ENCODE measurements at regions not wholly inside any gene's neighbourhood (a gene's known extent, or its start where the extent isn't known, plus 50 kb on each side); places are given as distances from the start of the nearest gene placed in this dataset.

GRCh38 chr2:71893646-71894045 is 254.0 kb downstream of the CYP26B1 start:
- TF ChIP-seq CTCF (IDR thresholded peaks at IDR 0.05; ENCODE audit: low read depth, low read length), result no peak
- H3K27me3 ChIP-seq (ENCODE audit: control insufficient read depth, insufficient read depth, low read length), result peaks cover 33% of the 10 kb centered on the region
- ChIA-PET CTCF (interaction anchor here (2.6 kb wide), 1 partner anchor 31 kb away, joined by 6 read pairs; no protein-coding TSS in a partner anchor), POLR2A (interaction anchor here (0.6 kb wide), 1 partner anchor 255 kb away, joined by 5 read pairs; no protein-coding TSS in a partner anchor)
- H3K9me3 ChIP-seq (ENCODE audit: control insufficient read depth, insufficient read depth, low read length), result peaks cover 5% of the 10 kb centered on the region
- DNase-seq (ENCODE audit: low read depth, low spot score), result no peak
- H3K4me3 ChIP-seq (ENCODE audit: low read depth, low read length), result no peak overlapping the region
- H3K27ac ChIP-seq (ENCODE audit: low read depth, low read length), result no peak overlapping the region

- H3K9me3 ChIP-seq (ENCODE audit: control insufficient read depth, insufficient read depth, low read length), result peaks cover 5% of the 10 kb centered on the region
- peaks cover 31% of the 10 kb centered on the region for H3K27me3 ChIP-seq (ENCODE audit: control insufficient read depth, insufficient read depth, low read length)
- H3K4me3 ChIP-seq (ENCODE audit: low read depth, low read length), result no peak overlapping the region
- POLR2A ChIA-PET, result no interaction called here
- no peak for TF ChIP-seq CTCF (IDR thresholded peaks at IDR 0.05; ENCODE audit: low read depth, low read length)
- CTCF ChIA-PET, result interaction anchor here (2.6 kb wide), 1 partner anchor 31 kb away, joined by 6 read pairs; no protein-coding TSS in a partner anchor
- H3K27ac ChIP-seq (ENCODE audit: low read depth, low read length), result no peak overlapping the region
- no peak for DNase-seq (ENCODE audit: low read depth, low spot score)
These were observed 254.8 kb downstream of the CYP26B1 start for GRCh38 chr2:71892896-71893295.

- ChIA-PET CTCF (interaction anchor here (2.6 kb wide), 1 partner anchor 32 kb away, joined by 6 read pairs; no protein-coding TSS in a partner anchor), POLR2A (no interaction called here)
- no peak for DNase-seq (ENCODE audit: low read depth, low spot score)
- Histone ChIP-seq H3K27ac (ENCODE audit: low read depth, low read length) (no peak overlapping the region), H3K4me3 (ENCODE audit: low read depth, low read length) (no peak overlapping the region), H3K27me3 (ENCODE audit: control insufficient read depth, insufficient read depth, low read length) (peaks cover 28% of the 10 kb centered on the region), H3K9me3 (ENCODE audit: control insufficient read depth, insufficient read depth, low read length) (peaks cover 5% of the 10 kb centered on the region)
- TF ChIP-seq CTCF (IDR thresholded peaks at IDR 0.05; ENCODE audit: low read depth, low read length), result no peak
These were observed 255.3 kb downstream of the CYP26B1 start for GRCh38 chr2:71892423-71892730.

GRCh38 chr2:71891719-71892422 is 255.8 kb downstream of the CYP26B1 start:
- peaks cover 5% of the 10 kb centered on the region for H3K9me3 ChIP-seq (ENCODE audit: control insufficient read depth, insufficient read depth, low read length)
- no peak overlapping the region for H3K4me3 ChIP-seq (ENCODE audit: low read depth, low read length)
- H3K27me3 ChIP-seq (ENCODE audit: control insufficient read depth, insufficient read depth, low read length), result peaks cover 28% of the 10 kb centered on the region
- DNase-seq (ENCODE audit: low read depth, low spot score), result no peak
- no peak for TF ChIP-seq CTCF (IDR thresholded peaks at IDR 0.05; ENCODE audit: low read depth, low read length)
- POLR2A ChIA-PET, result no interaction called here
- no peak overlapping the region for H3K27ac ChIP-seq (ENCODE audit: low read depth, low read length)
- CTCF ChIA-PET, result interaction anchor here (1.0 to 2.6 kb wide), 2 partner anchors 32 to 259 kb away, joined by 4 to 6 read pairs; no protein-coding TSS in a partner anchor

- Histone ChIP-seq H3K9me3 (ENCODE audit: control insufficient read depth, insufficient read depth, low read length) (peaks cover 5% of the 10 kb centered on the region), H3K27me3 (ENCODE audit: control insufficient read depth, insufficient read depth, low read length) (peaks cover 25% of the 10 kb centered on the region), H3K4me3 (ENCODE audit: low read depth, low read length) (no peak overlapping the region), H3K27ac (ENCODE audit: low read depth, low read length) (no peak overlapping the region)
- no peak for TF ChIP-seq CTCF (IDR thresholded peaks at IDR 0.05; ENCODE audit: low read depth, low read length)
- no peak for DNase-seq (ENCODE audit: low read depth, low spot score)
- ChIA-PET POLR2A (no interaction called here), CTCF (interaction anchor here (0.8 to 2.6 kb wide), 3 partner anchors 10 to 260 kb away, joined by 3 to 6 read pairs (median 4); no protein-coding TSS in a partner anchor)
These were observed 256.5 kb downstream of the CYP26B1 start for GRCh38 chr2:71891155-71891554.
